H1 (cell line): ENCODE measurements at regions not wholly inside any gene's neighbourhood (a gene's known extent, or its start where the extent isn't known, plus 50 kb on each side); places are given as distances from the start of the nearest gene placed in this dataset.

Experiments
- CTCF ChIA-PET: fragments of 300-600 bp; sonication (Branson Sonifier 250); formaldehyde crosslinking; loops from one replicate; lab custom pipeline; 2021; ENCODE audit not compliant: partially characterized antibody; lab: Charles Lee
- POLR2A ChIA-PET: fragments of 300-600 bp; sonication (Branson Sonifier 250); formaldehyde crosslinking; loops from one replicate; lab custom pipeline; 2021; ENCODE audit warnings: inconsistent platforms; ENCODE audit not compliant: partially characterized antibody; lab: Charles Lee
- DNase-seq, 2 experiments: peaks; one replicate each; pipeline versions ENCODE4 v3.0.0 to v3.0.0-alpha.2; 2010 to 2022; ENCODE audit warnings: low spot score in 2 of 2, low read depth in 1 of 2, mixed read lengths in 1 of 2
- FAIRE-seq: peaks from 2 replicates; lab custom pipeline; 2011; peaks lifted over from hg19 to GRCh38; lab: Jason Lieb, UNC
- H2AFZ ChIP-seq: 2 replicates; pipeline ENCODE4 v1.8.1; 2012; ENCODE audit warnings: low read length, inconsistent platforms
- H2AK5ac ChIP-seq: 2 replicates; pipeline ENCODE4 v1.6.1; 2013; ENCODE audit warnings: low read depth, low read length
- H2BK120ac ChIP-seq: replicated peaks from 2 replicates; pipeline ENCODE3; 2013; ENCODE audit warnings: low read depth, low read length, inconsistent platforms
- H2BK12ac ChIP-seq: 2 replicates; pipeline ENCODE4 v1.6.1; 2013; ENCODE audit warnings: low read depth, low read length
- H2BK15ac ChIP-seq: 2 replicates; pipeline ENCODE4 v1.6.1; 2013; ENCODE audit warnings: low read length
- H2BK20ac ChIP-seq: 2 replicates; pipeline ENCODE4 v1.6.1; 2013; ENCODE audit warnings: low read length
- H2BK5ac ChIP-seq: 2 replicates; pipeline ENCODE4 v1.6.1; 2013; ENCODE audit warnings: low read depth, low read length
- H3K14ac ChIP-seq: 2 replicates; pipeline ENCODE4 v1.6.1; 2013; ENCODE audit warnings: inconsistent platforms; ENCODE audit not compliant: insufficient read length
- H3K18ac ChIP-seq: 2 replicates; pipeline ENCODE4 v1.6.1; 2013; ENCODE audit warnings: low read length; ENCODE audit errors: extremely low read depth
- H3K23ac ChIP-seq: 2 replicates; pipeline ENCODE4 v1.6.1; 2013; ENCODE audit warnings: inconsistent platforms; ENCODE audit not compliant: insufficient read length
- H3K23me2 ChIP-seq: 2 replicates; pipeline ENCODE4 v1.6.1; 2013; ENCODE audit warnings: low read depth, low read length
- H3K27ac ChIP-seq: 2 replicates; pipeline ENCODE4 v1.6.1; 2011; ENCODE audit warnings: low read depth, low read length, inconsistent platforms
- H3K27me3 ChIP-seq, 4 experiments: replicated peaks in 1 of 4; 1 replicate in 1 of 4; 2 replicates in 3 of 4; pipeline versions ENCODE4 v1.6.1 to v1.8.1; 2011 to 2013; ENCODE audit warnings: low read length in 3 of 4, mild to moderate bottlenecking in 3 of 4, inconsistent platforms in 2 of 4, mixed read lengths in 2 of 4, moderate library complexity in 1 of 4; ENCODE audit not compliant: control insufficient read depth in 3 of 4, insufficient read depth in 3 of 4; ENCODE audit errors: extremely low read depth in 1 of 4
- H3K36me3 ChIP-seq, 4 experiments: 2 replicates each; pipeline versions ENCODE4 v1.6.1 to v1.8.1; 2011 to 2013; ENCODE audit warnings: mild to moderate bottlenecking in 4 of 4, low read length in 3 of 4, moderate library complexity in 2 of 4, control low read depth in 1 of 4, inconsistent platforms in 1 of 4; ENCODE audit not compliant: insufficient read depth in 4 of 4, control insufficient read depth in 2 of 4
- H3K4ac ChIP-seq: replicated peaks from 2 replicates; pipeline ENCODE3; 2013; ENCODE audit warnings: low read length, low read depth, mixed read lengths, inconsistent platforms; ENCODE audit not compliant: insufficient read length
- H3K4me1 ChIP-seq, 4 experiments: replicated peaks in 1 of 4; 1 replicate in 1 of 4; 2 replicates in 3 of 4; pipeline versions ENCODE4 v1.6.1 to v1.8.1; 2011 to 2013; ENCODE audit warnings: low read length in 3 of 4, inconsistent platforms in 2 of 4, mixed read lengths in 1 of 4; ENCODE audit not compliant: insufficient read depth in 4 of 4, control insufficient read depth in 3 of 4
- H3K4me2 ChIP-seq, 2 experiments: 2 replicates each; pipeline versions ENCODE4 v1.6.1 to v1.8.1; 2011 to 2013; ENCODE audit warnings: low read depth in 2 of 2, low read length in 2 of 2, control low read depth in 1 of 2, inconsistent platforms in 1 of 2, mild to moderate bottlenecking in 1 of 2; ENCODE audit not compliant: insufficient read depth in 1 of 2
- H3K4me3 ChIP-seq, 4 experiments: fragments of 200-600, 300-600 bp in 1 of 4; sonication (generic), shearing (Covaris generic), sonication (Bioruptor Twin) in 1 of 4; 2 replicates each; pipeline versions ENCODE4 v1.5.1 to v1.8.1; 2011 to 2016; ENCODE audit warnings: low read length in 4 of 4, low read depth in 3 of 4, control low read depth in 2 of 4, inconsistent platforms in 2 of 4, mild to moderate bottlenecking in 2 of 4, mixed read lengths in 1 of 4, moderate library complexity in 1 of 4; ENCODE audit not compliant: insufficient read depth in 2 of 4; ENCODE audit errors: extremely low read depth in 1 of 4
- H3K56ac ChIP-seq: replicated peaks from 2 replicates; pipeline ENCODE3; 2013; ENCODE audit warnings: low read depth, mild to moderate bottlenecking, mixed read lengths, low read length, inconsistent platforms; ENCODE audit not compliant: insufficient read length
- H3K79me1 ChIP-seq: 2 replicates; pipeline ENCODE4 v1.6.1; 2013; ENCODE audit warnings: low read depth, low read length, control low read depth
- H3K79me2 ChIP-seq, 2 experiments: 2 replicates each; pipeline versions ENCODE4 v1.6.1 to v1.8.1; 2012 to 2013; ENCODE audit warnings: low read length in 2 of 2, mild to moderate bottlenecking in 2 of 2, inconsistent platforms in 1 of 2; ENCODE audit not compliant: insufficient read depth in 2 of 2, control insufficient read depth in 1 of 2
- H3K9ac ChIP-seq, 4 experiments: replicated peaks in 1 of 4; 1 replicate in 1 of 4; 2 replicates in 3 of 4; pipeline versions ENCODE4 v1.6.1 to v1.8.1; 2011 to 2013; ENCODE audit warnings: low read depth in 3 of 4, low read length in 3 of 4, control low read depth in 2 of 4, mild to moderate bottlenecking in 2 of 4, moderate library complexity in 2 of 4, inconsistent platforms in 1 of 4; ENCODE audit errors: extremely low read depth in 1 of 4
- H3K9me3 ChIP-seq, 2 experiments: 2 replicates each; pipeline versions ENCODE4 v1.6.1 to v1.8.1; 2012 to 2013; ENCODE audit warnings: mild to moderate bottlenecking in 2 of 2, moderate library complexity in 2 of 2, control low read depth in 1 of 2, inconsistent platforms in 1 of 2, low read depth in 1 of 2, low read length in 1 of 2, mixed read lengths in 1 of 2; ENCODE audit not compliant: insufficient read depth in 2 of 2
- H4K20me1 ChIP-seq, 2 experiments: replicated peaks in 1 of 2; 2 replicates each; pipeline versions ENCODE3 to v1.8.1; 2011 to 2013; ENCODE audit warnings: inconsistent platforms in 2 of 2, low read length in 2 of 2, mild to moderate bottlenecking in 1 of 2; ENCODE audit not compliant: insufficient read depth in 2 of 2, control insufficient read depth in 1 of 2
- H4K5ac ChIP-seq: 2 replicates; pipeline ENCODE4 v1.6.1; 2013; ENCODE audit warnings: low read length, low read depth, mixed read lengths, inconsistent platforms; ENCODE audit not compliant: insufficient read length
- H4K8ac ChIP-seq: 2 replicates; pipeline ENCODE4 v1.8.0; 2013; ENCODE audit warnings: mild to moderate bottlenecking, moderate library complexity, low read length, inconsistent platforms; ENCODE audit not compliant: insufficient read depth; ENCODE audit errors: extremely low read depth
- H4K91ac ChIP-seq: replicated peaks from 2 replicates; pipeline ENCODE3; 2013; ENCODE audit warnings: low read length, mixed read lengths, inconsistent platforms; ENCODE audit not compliant: insufficient read length
- CBX5 ChIP-seq: fragments of 300-800, 300-1000 bp; sonication (generic); IDR thresholded peaks from 2 replicates; pipeline ENCODE4 v1.7.1; 2016; ENCODE audit warnings: antibody characterized with exemption, low read length, low read depth
- CEBPB ChIP-seq: IDR thresholded peaks from 2 replicates; pipeline ENCODE4 v1.6.1; 2012; ENCODE audit warnings: low read depth, low read length
- CHD2 ChIP-seq: IDR thresholded peaks from 2 replicates; pipeline ENCODE4 v1.6.1; 2012; ENCODE audit warnings: low read length, improper control_type of control experiment
- E2F6 ChIP-seq: IDR thresholded peaks from 2 replicates; pipeline ENCODE4 v1.6.1; 2012; ENCODE audit warnings: inconsistent platforms
- EP300 ChIP-seq, 2 experiments: IDR thresholded peaks; 1 replicate in 1 of 2; 2 replicates in 1 of 2; pipeline ENCODE4 v1.6.1; 2011 to 2012; ENCODE audit warnings: low read depth in 2 of 2, low read length in 2 of 2, mild to moderate bottlenecking in 2 of 2, borderline replicate concordance in 1 of 2, inconsistent platforms in 1 of 2, moderate library complexity in 1 of 2
- KDM4A ChIP-seq: IDR thresholded peaks from one replicate; pipeline ENCODE4 v1.7.1; 2012; ENCODE audit warnings: low read depth, mild to moderate bottlenecking, moderate library complexity, low read length, inconsistent platforms; ENCODE audit not compliant: severe bottlenecking
- POLR2A ChIP-seq, 2 experiments: IDR thresholded peaks; 1 replicate in 1 of 2; 2 replicates in 1 of 2; pipeline ENCODE4 v1.6.1; 2011; ENCODE audit warnings: low read depth in 2 of 2, low read length in 2 of 2, mild to moderate bottlenecking in 2 of 2; ENCODE audit errors: control extremely low read depth in 1 of 2
- RNF2 ChIP-seq: fragments of 200-900, 300-1000 bp; sonication (generic); IDR thresholded peaks from 2 replicates; pipeline ENCODE4 v1.7.1; 2016; ENCODE audit warnings: borderline replicate concordance, low read depth, mild to moderate bottlenecking, antibody characterized with exemption, low read length; ENCODE audit not compliant: poor library complexity, severe bottlenecking; ENCODE audit errors: missing control alignments
- RXRA ChIP-seq: IDR thresholded peaks from 2 replicates; pipeline ENCODE4 v1.6.1; 2011; ENCODE audit warnings: low read depth, mild to moderate bottlenecking, low read length, moderate library complexity; ENCODE audit not compliant: insufficient read depth
- SP4 ChIP-seq: IDR thresholded peaks from 2 replicates; pipeline ENCODE4 v1.6.1; 2012; ENCODE audit warnings: low read length, inconsistent platforms
- TAF7 ChIP-seq: optimal IDR thresholded peaks from 2 replicates; pipeline ENCODE3; 2011; ENCODE audit warnings: low read depth, mild to moderate bottlenecking, inconsistent platforms, low read length, moderate library complexity, borderline replicate concordance
- TCF12 ChIP-seq: IDR thresholded peaks from 2 replicates; pipeline ENCODE4 v1.6.1; 2011; ENCODE audit warnings: low read depth, mild to moderate bottlenecking, low read length
- TEAD4 ChIP-seq: IDR thresholded peaks from 2 replicates; pipeline ENCODE4 v1.6.1; 2012; ENCODE audit warnings: low read depth, low read length, inconsistent platforms, mixed read lengths
- WGBS, 2 experiments: shearing (Covaris generic) in 1 of 2; methylation state at CpG; one replicate each; pipeline versions ENCODE4 v1.1.6 to v1.1.7; 2013 to 2015; ENCODE audit warnings: low lambda C conversion rate in 2 of 2, mixed read lengths in 2 of 2, inconsistent platforms in 1 of 2, low coverage in 1 of 2, missing lambda C conversion rate in 1 of 2; ENCODE audit not compliant: insufficient replicate concordance in 2 of 2, insufficient coverage in 1 of 2, insufficient read length in 1 of 2; ENCODE audit errors: extremely low coverage in 1 of 2, missing lambda C conversion rate in 1 of 2; 5-methylcytosine and 5-hydroxymethylcytosine counted together

DNA sequence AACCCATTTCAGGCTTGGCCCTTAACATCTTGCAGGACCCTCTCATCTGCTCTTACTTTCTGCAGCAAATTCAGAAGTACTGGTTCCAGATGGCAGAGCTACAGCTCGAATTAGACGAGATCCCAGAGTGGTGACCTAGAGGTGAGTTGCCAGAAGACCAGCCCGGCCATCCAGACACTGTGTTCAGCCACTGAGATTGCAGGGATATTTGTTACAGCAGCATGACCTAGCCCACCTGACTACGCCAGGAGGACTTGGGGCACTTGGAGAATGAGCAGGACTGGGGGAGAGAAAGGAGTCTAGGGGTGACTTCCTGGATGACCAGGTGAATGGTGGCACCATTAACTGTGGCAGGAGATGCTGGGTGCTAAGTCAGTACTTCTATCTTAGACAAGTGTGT, 67.2 kb upstream of the ID2 start:
- Histone ChIP-seq H3K4me1 (no peaks in the 10 kb centered on the region), H3K27ac (no peak overlapping the region), H3K9me3 (no peaks in the 10 kb centered on the region), H3K9ac (no peak overlapping the region), H3K79me1 (no peaks in the 10 kb centered on the region; the same call in 1 of the 2 replicates), H3K4me2 (no peak overlapping the region), H4K8ac (no peak overlapping the region), H3K14ac (no peak overlapping the region), H3K4me3 (no peak overlapping the region), H3K23me2 (no peaks in the 10 kb centered on the region), H4K91ac (no peak overlapping the region), H4K5ac (no peak overlapping the region), H3K36me3 (no peaks in the 10 kb centered on the region), H2BK20ac (no peak overlapping the region), H2BK15ac (no peak overlapping the region), H2BK120ac (no peak overlapping the region), H4K20me1 (no peaks in the 10 kb centered on the region), H3K27me3 (no peaks in the 10 kb centered on the region), H2BK5ac (no peak overlapping the region), H3K23ac (no peak overlapping the region), H2AFZ (no peak overlapping the region), H3K79me2 (no peaks in the 10 kb centered on the region), H2BK12ac (no peak overlapping the region), H3K18ac (no peak overlapping the region), H3K4ac (no peak overlapping the region), H3K56ac (no peak overlapping the region), H2AK5ac (no peak overlapping the region)
- POLR2A ChIA-PET = no interaction called here
- CTCF ChIA-PET = interaction anchor here (0.5 to 1.3 kb wide), 2 partner anchors 10 to 404 kb away, joined by 3 to 4 read pairs; no protein-coding TSS in a partner anchor
- no peak for TF ChIP-seq CBX5
- no peak for TF ChIP-seq KDM4A
- no peak for TF ChIP-seq CEBPB
- TF ChIP-seq RNF2 = no peak
- no peak for TF ChIP-seq E2F6
- no peak for TF ChIP-seq POLR2A (IDR thresholded peaks at IDR 0.05; ENCODE audit: control extremely low read depth in 1 of 2, low read depth in 2 of 2, low read length in 2 of 2)
- no peak for TF ChIP-seq TCF12
- no peak for TF ChIP-seq TAF7
- no peak for TF ChIP-seq TEAD4
- no peak for TF ChIP-seq RXRA
- TF ChIP-seq SP4 = no peak
- no peak for TF ChIP-seq EP300 (IDR thresholded peaks at IDR 0.05; ENCODE audit: borderline replicate concordance in 1 of 2, low read depth in 2 of 2, low read length in 2 of 2)
- no peak for TF ChIP-seq CHD2
- WGBS, 2 experiments = 71% methylated on average over 4 of the region's 4 CpGs; no CpG with 5 or more reads in 1 of the 2 experiments
- FAIRE-seq (no peak), DNase-seq (no peak)
